ENCODE measurements at regions not wholly inside any gene's neighbourhood (a gene's known extent, or its start where the extent isn't known, plus 50 kb on each side); places are given as distances from the start of the nearest gene placed in this dataset.

DNA sequence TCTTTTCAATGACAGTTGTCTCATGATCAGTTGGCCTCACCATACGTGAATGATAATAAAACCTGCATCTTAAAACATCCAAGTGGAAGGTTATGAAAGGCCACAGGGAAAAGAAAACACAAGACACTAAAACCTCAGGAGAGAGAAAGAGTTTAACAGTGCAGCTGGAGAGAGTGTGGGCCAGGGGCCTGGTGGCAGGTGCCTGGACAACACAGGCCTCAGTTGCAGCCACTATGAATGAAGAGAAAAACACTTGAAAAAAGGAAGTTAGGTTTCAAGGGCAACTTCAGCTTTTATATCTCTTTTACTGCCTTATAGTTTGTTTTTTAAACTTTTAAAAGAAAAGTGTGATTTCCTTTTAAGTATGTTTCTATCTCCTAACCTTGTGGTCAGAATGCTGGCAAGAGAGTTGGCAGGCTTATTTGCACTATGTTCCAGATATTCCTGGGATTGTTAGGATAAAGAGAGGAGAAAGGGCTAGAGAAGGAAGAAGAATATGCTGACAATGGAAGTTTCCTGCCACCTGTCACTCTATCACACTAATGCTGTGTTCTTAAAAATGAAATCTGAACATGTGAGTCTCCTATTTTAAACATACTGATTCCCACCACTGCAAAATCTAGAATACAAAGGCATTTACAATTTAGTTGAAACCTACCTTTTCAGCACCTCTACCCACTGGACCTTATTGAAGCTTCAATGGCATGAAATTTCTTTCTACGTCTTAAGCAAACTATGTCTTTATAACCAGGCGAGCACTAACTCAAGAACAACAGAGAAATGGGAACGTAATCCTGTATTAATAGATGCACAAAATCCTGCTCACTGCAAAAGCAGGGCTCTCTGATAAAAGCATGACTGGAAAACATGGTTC lies 222.4 kb downstream of the CD83 start:
- H3K4me3 ChIP-seq (ENCODE audit: low read length), result no peak overlapping the region
- DNase-seq (ENCODE audit: low read depth, low spot score), result no peak

DNA sequence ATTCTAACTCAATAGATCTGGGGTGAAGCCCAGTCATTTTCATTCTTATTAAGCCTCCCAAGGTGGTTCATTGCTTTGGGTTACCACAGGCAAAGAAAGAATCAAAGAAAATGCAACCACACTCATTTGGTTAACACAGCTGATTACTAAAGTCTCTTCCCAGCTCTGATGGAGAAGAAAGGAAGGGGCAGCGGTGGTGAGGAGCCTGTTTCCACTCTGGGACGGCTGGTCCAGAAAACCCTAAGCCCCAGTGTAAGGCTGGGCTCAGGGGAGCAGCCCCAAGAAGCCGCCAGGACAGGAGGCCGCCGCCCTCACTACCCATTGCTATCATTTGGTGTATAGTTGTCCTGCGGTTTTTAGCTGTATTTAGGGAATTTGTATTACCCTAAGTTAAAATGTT lies 226.9 kb downstream of the CD83 start:
- no peak overlapping the region for H3K4me3 ChIP-seq (ENCODE audit: low read length)
- DNase-seq (ENCODE audit: low read depth, low spot score), result no peak

DNA sequence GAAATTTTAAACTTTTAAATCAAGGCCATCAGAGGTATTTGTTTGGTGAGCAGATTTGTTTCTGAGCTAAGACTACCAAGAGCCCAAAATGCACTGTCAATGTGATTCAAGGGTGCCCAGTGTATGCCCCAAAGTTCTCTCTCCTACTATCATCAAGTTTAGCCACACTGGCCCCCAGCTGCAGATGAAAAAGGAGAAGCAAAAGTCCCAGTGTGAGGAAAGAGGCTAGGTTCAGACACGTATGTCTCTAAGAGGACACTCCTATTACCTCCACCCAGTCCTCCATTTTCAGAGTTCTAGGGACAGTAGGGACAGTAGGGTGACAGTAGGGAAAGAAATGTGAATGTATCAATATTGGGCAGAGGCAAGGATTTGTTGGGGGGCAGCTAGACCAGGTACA lies 230.8 kb downstream of the CD83 start:
- no peak overlapping the region for H3K4me3 ChIP-seq (ENCODE audit: low read length)
- DNase-seq (ENCODE audit: low read depth, low spot score), result no peak

DNA sequence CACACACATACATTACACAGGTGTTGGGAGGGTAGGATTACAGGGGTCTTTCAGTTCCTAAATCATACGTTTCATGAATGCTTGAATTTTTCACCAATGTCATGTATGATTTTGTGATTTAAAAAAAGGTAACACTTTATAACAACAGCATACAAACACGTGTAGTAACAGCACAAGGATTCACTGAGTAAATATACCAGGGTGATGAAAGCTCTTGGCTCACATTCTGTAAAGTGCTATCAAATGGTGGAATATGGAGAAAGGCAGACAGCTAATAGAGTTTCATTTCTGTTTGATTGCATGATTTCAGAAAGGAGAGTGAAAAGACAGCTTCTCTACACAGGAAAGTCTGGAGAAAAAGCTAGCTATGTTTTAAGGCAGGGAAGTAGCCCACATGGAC lies 231.9 kb downstream of the CD83 start:
- no peak for DNase-seq (ENCODE audit: low read depth, low spot score)
- H3K4me3 ChIP-seq (ENCODE audit: low read length), result no peak overlapping the region

DNA sequence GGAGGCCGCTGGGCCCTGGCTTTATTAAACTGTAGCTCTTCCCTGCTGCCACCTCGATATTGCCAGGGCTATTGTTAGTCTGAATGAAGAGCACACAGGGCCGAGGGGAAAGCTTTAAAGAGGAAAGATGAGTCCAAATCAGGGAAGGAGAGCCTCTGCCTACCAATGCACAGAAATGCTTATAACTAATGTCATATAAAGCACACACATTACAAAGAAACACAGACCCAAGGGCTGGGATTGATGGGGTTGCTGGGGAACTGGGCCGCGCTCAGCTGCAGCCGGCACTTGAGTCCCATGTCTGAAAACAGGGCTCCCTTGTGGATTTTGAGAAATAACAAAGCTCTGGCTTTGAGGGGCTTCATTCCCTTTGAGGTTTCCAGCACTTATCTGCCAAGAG lies 232.6 kb downstream of the CD83 start:
- no peak overlapping the region for H3K4me3 ChIP-seq (ENCODE audit: low read length)
- no peak for DNase-seq (ENCODE audit: low read depth, low spot score)

DNA sequence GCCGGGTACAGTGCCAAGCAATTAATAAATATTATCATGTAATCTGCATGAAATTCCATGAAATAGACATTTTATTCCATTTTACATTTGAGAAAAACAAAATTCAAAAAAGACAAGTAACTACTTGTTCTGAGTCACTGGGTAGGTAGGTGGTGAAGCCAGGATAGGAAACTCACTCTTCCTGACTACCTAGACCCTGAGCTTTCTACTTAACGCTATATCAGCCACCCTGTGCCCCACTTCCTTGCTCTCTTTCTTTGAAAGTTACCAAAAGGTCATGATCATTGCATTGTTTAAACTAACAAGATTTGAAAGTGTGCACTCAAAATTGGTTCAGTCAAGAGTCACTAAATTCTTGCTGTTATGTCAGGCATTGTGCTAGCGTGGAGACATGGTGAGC lies 235.7 kb downstream of the CD83 start:
- H3K4me3 ChIP-seq (ENCODE audit: low read length), result no peak overlapping the region
- DNase-seq (ENCODE audit: low read depth, low spot score), result peak; percentile 60

DNA sequence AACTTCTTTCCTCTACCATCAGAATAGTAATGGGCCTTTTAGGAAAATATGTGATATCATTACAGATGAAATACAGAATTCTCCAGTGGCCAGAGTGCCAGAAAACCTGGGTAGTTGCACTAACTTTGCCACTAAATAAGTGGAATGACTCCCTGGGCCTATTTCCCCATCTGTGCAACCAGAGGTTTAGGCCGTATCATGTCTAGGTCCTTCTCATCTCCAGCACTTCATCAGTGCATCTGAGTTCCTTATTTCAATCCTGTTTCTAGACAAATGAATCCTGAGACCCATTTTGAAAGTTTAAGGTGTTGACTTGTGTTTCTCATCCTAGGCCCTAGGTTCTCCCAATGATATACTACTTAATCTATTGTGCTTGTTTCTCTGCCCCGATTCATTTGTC lies 236.2 kb downstream of the CD83 start:
- no peak for DNase-seq (ENCODE audit: low read depth, low spot score)
- no peak overlapping the region for H3K4me3 ChIP-seq (ENCODE audit: low read length)

DNA sequence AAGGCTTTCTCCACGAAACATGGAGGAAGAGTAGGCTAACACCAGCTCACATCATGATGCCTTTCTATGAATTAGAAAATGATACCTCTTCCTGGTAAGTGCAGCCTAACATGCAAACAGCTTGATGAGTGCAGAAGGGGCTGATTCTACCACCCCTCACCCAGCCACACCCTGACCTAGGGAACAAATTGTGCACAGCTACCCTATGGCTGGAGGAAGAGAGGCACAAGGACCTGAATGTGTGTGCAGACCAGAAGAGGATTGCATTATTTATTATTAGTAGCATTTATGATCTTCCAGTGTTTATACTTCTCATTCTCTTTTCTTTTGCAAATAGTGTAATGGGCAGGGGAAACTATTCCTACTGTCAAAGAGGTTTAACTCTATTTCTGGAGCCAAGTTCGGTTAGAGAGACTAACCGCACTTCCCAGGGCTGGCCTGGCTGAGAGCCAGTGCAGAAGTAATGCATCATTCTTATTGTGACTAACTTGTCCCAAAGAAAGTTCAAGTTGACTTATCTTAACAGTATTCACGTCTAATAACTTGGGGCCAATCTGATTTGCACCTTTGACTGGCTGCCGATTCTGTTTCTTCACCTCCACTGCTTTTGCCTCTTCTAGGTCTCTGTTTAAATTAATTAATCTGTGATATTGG lies 237.5 kb downstream of the CD83 start:
- no peak overlapping the region for H3K4me3 ChIP-seq (ENCODE audit: low read length)
- peak; percentile 86 for DNase-seq (ENCODE audit: low read depth, low spot score)

DNA sequence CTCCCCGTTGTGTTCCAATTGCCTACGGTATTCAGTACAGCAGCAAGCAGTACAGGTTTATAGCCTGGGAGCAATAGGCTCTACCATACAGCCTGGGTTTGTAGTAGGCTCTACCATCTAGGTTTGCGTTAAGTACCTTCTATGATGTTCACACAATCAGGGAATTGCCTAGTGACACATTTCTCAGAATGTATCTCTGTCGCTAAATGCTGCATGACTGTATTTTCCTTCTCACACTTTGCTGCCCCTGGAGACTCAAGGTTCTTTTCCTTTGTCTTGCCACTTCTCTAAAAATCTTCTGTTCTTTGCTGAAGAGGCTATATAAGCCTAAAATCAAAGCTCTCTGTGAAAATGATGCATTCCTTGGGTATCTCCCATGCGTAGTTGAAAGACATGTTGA lies 241.9 kb downstream of the CD83 start:
- no peak overlapping the region for H3K4me3 ChIP-seq (ENCODE audit: low read length)
- no peak for DNase-seq (ENCODE audit: low read depth, low spot score)

DNA sequence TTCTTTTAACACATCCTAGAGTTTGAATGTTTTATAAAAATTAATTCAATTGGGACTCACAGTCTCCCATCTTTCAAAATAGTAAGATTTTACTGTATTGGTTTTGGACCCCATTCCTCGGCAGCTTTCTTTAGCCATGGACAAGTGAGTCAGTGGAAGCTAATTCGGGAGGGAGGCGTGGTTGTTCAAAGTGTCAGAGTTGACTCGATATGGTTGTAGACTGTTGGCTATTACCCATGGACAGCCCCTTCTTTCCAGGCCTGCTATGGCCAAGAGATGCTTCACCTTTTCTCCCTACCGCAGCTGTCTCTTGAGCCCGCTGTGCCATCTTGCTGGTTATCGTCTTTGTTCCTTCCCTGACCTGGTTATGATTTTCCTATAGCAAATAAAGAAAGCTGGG lies 243.0 kb downstream of the CD83 start:
- DNase-seq (ENCODE audit: low read depth, low spot score), result no peak
- no peak overlapping the region for H3K4me3 ChIP-seq (ENCODE audit: low read length)

DNA sequence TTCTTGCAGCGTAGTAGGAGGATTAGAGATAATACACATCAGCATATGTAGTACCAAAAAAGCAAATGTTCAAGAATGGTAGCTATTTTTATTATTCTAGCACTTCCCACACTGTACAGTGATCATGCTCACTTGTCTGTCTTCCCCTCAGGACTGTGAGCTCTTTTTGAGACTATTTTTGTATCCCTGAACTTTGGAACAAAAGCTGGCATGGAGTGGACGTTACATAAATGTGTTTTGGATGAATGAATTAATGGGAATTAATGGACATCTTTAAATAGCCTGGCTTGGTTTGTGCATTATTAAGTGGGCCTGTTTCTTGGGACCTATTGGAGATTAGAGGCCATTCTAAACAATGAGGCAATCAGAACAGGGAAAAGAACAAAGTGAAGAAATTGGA lies 243.7 kb downstream of the CD83 start:
- no peak overlapping the region for H3K4me3 ChIP-seq (ENCODE audit: low read length)
- no peak for DNase-seq (ENCODE audit: low read depth, low spot score)

DNA sequence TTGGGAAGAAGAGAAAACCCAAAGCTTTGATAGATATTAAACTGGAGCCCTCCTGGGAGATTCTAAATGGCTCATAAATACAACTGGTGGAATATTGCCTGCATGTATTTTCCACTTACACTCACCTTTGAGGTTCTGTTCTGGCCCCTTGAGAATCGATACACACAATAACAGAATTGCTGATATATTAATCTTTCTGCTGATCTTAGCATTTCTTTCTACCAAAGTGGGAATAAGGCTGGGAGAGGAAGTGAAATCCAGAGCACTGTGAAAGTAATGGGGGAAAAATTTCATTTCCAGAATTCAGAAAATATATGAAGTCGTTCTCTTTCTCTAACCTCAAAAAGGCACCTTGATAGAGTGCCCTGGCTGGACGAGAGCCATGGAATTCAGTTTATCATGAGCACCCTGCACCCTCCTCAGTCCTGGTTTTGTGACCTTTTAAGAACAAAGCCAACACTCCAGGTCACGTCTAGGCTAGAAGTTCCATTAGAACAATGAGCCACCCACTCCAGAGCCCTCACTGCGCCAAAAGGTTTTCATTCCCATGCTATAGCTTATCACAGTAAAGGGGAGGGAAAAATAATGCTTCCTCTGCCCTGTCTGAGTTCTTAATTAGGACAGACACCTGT lies 244.5 kb downstream of the CD83 start:
- no peak overlapping the region for H3K4me3 ChIP-seq (ENCODE audit: low read length)
- DNase-seq (ENCODE audit: low read depth, low spot score), result no peak

DNA sequence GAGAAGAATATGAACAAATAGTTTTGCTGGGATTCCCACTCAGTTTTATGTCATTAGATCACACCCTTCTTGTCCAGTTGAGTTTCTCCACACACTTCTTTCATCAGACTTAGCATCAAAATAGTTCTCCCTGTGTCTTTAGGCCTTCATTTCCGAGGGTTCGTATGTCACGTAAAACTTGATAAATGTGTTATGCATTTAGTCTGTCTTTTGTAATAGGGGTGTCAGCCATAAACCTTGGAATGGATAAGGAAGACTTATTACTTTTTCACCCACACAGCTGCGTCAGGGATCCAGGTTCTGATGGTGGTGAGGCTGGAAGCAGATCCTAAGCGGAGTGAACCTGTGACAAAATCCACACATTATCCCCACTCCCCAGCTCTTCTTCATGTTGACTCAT lies 246.8 kb downstream of the CD83 start:
- no peak for DNase-seq (ENCODE audit: low read depth, low spot score)
- no peak overlapping the region for H3K4me3 ChIP-seq (ENCODE audit: low read length)

DNA sequence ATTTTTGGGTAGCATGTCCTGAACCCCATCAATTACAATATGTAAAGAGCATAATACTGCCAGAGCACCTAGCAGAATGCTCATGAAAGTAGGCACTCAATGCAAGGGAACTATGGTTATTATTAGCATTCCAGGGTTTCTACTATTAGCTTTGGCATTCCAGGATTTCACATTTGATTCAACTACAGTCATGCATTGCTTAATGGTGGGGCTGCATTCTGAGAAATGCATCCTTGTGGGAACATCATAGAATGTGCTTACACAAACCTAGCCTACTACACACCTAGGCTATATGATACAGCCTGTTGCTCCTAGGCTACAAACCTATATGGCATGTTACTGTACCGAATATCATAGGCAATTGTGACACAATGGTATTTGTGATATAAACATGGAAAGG lies 247.8 kb downstream of the CD83 start:
- no peak for DNase-seq (ENCODE audit: low read depth, low spot score)
- no peak overlapping the region for H3K4me3 ChIP-seq (ENCODE audit: low read length)

DNA sequence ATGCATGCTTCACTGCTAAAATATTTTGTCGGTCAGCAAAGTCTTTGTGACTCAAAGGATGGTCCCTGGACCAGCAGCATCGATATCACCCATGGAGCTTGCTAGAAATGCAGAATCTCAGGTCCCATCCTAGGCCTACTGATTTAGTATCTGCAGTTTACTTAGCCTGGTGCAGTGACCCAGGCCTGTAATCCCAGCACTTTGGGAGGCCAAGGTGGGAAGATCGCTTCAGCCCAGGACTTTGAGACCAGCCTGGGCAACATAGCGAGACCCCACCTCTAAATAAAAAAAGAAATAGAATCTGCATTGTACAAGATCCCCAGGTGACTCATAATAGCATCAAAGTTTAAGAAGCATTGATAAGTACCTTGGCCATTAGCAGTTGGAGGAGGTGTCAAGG lies 248.7 kb downstream of the CD83 start:
- DNase-seq (ENCODE audit: low read depth, low spot score), result no peak
- no peak overlapping the region for H3K4me3 ChIP-seq (ENCODE audit: low read length)

DNA sequence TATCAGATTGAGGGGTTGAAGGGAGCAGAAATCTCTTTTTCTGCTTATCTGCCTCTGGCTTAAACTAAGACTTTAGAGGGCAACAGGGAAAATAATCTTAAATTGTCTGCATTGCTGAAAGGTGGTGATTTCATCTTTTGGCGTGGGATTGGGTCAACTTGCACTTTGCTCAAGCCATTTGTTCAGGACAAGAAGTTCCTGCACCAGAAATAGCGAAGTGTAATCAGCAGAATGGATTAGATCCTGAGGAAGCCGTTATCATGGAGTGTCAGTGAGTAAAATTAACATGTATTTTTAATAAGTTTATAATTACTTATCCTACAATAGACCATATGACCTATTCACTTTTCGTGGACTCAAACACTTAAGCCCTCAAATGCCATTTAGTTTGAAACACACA lies 249.3 kb downstream of the CD83 start:
- no peak for DNase-seq (ENCODE audit: low read depth, low spot score)
- no peak overlapping the region for H3K4me3 ChIP-seq (ENCODE audit: low read length)

DNA sequence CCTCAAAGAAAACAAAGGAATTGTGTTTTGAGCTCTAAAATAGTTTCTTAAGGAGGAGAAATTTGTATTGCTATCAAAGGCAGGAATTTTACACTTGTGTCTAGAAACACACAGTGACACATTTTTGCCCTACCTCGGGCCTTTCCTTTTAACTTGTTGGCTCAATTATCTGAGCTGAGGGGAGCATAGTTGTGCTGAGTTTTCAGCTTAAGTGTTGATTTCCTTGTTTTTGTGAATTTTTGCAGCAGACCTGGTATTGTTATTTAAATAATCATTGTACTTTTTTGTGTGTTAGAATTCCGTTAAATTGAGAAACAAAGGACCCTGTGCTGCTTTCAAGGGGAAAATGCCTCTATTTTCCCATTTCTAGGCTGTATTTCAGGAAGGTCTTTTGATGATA lies 249.7 kb downstream of the CD83 start:
- no peak overlapping the region for H3K4me3 ChIP-seq (ENCODE audit: low read length)
- no peak for DNase-seq (ENCODE audit: low read depth, low spot score)

DNA sequence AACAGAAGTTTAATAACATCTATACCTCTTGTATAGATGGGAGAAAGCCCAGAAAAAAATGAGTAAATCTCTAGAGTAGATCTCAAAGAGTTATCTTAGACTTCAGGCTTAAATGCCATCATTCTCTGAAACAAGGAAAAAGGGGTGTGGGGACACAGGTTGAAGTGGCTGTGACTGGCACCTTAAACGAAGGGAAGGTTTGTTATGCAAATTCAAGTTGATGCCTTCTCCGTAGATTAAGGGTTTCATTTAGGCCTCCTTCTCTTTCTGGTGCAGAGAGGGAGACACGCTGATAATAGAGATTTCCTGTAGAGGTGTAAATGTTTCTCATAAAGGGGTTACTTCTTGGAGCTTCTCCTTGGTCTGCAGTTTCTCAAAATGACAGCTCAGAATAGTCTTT lies 252.1 kb downstream of the CD83 start:
- DNase-seq (ENCODE audit: low read depth, low spot score), result no peak
- H3K4me3 ChIP-seq (ENCODE audit: low read length), result no peak overlapping the region

DNA sequence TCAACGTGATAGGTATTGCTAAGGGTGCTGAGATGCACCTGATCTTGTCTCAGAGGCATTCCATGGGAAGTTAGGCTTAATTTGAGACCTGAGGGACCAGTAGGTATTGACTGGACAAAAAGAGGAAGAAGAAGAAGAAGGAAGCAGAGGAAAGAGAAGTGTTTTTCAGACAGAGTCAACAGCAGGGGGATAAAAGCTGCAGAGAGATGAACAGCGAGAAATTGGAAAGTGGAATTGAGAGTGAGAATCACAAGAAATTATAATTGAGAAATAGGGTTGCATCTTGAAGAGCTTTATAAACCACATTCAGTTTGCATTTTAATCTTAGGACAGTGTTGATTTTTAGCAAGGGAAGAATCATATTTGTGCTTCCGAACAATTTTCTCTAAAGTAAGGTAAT lies 254.0 kb downstream of the CD83 start:
- no peak for DNase-seq (ENCODE audit: low read depth, low spot score)
- no peak overlapping the region for H3K4me3 ChIP-seq (ENCODE audit: low read length)

DNA sequence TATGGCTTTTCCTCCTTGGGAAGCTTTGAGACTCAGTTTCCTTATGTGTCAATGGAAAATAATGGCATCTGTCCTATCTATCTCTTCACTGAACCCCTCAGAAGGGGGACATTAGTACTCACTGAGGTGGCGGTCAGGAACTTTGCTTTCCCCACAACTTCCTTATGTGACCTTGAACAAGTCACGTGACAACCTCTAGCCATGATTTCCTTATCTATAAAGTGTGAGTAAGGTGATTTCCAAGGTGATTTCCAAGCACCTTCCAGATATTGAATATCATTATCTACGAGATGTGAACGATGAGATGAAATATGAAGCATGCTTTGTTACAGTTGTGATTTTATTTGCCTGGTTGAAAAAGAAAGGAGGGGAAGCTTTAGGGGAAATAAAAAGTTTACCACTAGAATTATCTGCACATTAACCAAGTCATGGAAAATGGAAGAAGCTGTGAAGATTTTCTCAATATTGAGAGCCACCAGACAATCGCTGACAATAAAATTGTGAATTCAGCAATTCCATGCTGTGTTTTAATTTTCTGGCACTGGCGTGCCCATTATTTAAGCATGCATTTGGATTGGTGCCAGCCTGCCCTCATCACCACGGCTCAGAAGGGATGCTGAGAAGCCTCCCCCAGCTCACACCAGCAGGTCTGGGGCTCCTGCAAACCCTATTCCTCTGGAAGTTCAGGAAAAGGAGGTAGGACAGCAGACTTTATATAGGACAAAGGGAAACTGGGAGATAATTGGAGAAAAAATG lies 255.3 kb downstream of the CD83 start:
- DNase-seq (ENCODE audit: low read depth, low spot score), result no peak
- H3K4me3 ChIP-seq (ENCODE audit: low read length), result no peak overlapping the region
